ENCODE measurements at regions not wholly inside any gene's neighbourhood (a gene's known extent, or its start where the extent isn't known, plus 50 kb on each side); places are given as distances from the start of the nearest gene placed in this dataset.

DNA sequence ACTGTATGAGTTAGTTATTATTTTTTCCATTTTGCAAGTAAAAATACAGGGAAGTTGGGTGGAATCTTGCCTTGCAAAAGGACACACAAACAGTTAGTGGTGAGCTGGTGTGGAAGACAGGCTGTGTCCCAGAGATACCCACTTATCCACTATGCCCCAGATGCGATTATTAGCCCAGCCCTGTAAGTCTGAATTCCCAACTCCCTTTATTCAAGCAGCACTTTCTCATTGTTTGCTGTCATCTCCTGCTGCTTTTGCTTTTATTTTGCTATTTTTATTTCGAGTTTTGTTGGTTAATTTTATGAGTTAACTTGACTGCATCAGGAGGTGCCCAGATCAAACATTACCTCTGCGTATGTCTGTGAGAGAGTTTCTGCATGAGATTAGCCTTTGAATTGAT, 239.4 kb downstream of the DOK5 start:
- TF ChIP-seq, protein P1, sequence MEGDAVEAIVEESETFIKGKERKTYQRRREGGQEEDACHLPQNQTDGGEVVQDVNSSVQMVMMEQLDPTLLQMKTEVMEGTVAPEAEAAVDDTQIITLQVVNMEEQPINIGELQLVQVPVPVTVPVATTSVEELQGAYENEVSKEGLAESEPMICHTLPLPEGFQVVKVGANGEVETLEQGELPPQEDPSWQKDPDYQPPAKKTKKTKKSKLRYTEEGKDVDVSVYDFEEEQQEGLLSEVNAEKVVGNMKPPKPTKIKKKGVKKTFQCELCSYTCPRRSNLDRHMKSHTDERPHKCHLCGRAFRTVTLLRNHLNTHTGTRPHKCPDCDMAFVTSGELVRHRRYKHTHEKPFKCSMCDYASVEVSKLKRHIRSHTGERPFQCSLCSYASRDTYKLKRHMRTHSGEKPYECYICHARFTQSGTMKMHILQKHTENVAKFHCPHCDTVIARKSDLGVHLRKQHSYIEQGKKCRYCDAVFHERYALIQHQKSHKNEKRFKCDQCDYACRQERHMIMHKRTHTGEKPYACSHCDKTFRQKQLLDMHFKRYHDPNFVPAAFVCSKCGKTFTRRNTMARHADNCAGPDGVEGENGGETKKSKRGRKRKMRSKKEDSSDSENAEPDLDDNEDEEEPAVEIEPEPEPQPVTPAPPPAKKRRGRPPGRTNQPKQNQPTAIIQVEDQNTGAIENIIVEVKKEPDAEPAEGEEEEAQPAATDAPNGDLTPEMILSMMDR (IDR thresholded peaks at IDR 0.05; ENCODE audit: low read depth, low read length) = no peak
- DNase-seq (ENCODE audit: low read depth in 1 of 2, low spot score in 1 of 2) = no peak
- Histone ChIP-seq H3K36me3 (no peaks in the 10 kb centered on the region), H3K27me3 (no peaks in the 10 kb centered on the region), H3K27ac (no peak overlapping the region), H3K4me3 (no peak overlapping the region), H3K4me1 (ENCODE audit: low read depth) (peaks cover 14% of the 10 kb centered on the region), H3K9me3 (ENCODE audit: low read depth) (no peaks in the 10 kb centered on the region)

- peaks cover 14% of the 10 kb centered on the region for H3K4me1 ChIP-seq (ENCODE audit: low read depth)
Measured at GRCh38 chr20:54713727-54714126, 238.3 kb downstream of the DOK5 start.

DNA sequence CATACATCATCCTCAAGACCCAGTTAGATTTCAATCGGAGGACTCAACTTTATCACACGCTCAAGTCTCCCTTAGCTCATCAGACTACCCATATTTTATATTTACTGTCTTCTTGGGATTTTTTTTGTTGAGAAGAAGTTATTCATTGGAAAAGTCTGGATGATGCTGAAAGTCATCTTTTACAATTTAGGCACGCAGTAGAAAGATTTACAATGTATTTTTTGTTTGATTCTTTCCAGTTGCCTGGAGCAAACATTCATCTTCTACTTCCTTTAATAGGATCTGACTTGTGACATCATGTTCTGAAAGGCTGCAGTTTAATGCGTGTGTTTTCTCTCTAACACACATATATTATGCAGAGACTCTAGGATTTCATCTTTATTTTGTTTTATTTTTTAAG, 235.7 kb downstream of the DOK5 start:
- no peaks in the 10 kb centered on the region for H3K36me3 ChIP-seq
- peaks cover 7% of the 10 kb centered on the region for H3K4me1 ChIP-seq (ENCODE audit: low read depth)
- no peak overlapping the region for H3K27ac ChIP-seq
- no peaks in the 10 kb centered on the region for H3K27me3 ChIP-seq
- no peak for DNase-seq (ENCODE audit: low read depth in 1 of 2, low spot score in 1 of 2)
- TF ChIP-seq, protein P1 (IDR thresholded peaks at IDR 0.05; ENCODE audit: low read depth, low read length) = no peak
- H3K4me3 ChIP-seq = no peak overlapping the region
- no peaks in the 10 kb centered on the region for H3K9me3 ChIP-seq (ENCODE audit: low read depth)

More at GRCh38 chr20:54713727-54714126, 238.3 kb downstream of the DOK5 start:
- H3K4me3 ChIP-seq = no peak overlapping the region
- no peaks in the 10 kb centered on the region for H3K27me3 ChIP-seq
- TF ChIP-seq, protein P1 (IDR thresholded peaks at IDR 0.05; ENCODE audit: low read depth, low read length) = no peak
- H3K27ac ChIP-seq = no peak overlapping the region
- no peaks in the 10 kb centered on the region for H3K9me3 ChIP-seq (ENCODE audit: low read depth)
- DNase-seq (ENCODE audit: low read depth in 1 of 2, low spot score in 1 of 2) = no peak
- H3K36me3 ChIP-seq = no peaks in the 10 kb centered on the region

DNA sequence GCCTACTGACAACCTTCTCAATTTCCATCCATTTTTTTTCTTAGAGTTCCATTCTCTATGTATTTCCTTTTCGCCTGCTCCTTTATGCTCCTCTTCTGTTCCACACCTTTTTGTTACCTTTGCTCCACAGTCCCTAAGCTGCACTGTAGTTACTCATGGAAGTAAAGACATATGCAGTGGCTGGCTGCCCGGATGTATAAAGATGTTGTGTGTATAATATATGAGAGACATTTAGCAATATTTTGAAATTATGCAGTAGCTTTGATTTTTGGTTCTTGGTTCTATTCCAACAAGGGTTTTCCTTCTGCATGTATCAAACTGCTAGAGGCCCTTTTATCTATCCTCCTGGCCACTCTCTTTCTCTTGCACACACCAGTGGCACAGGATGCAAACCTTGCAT, 234.9 kb downstream of the DOK5 start:
- Histone ChIP-seq H3K9me3 (ENCODE audit: low read depth) (no peaks in the 10 kb centered on the region), H3K36me3 (no peaks in the 10 kb centered on the region), H3K27me3 (no peaks in the 10 kb centered on the region), H3K4me3 (no peak overlapping the region), H3K27ac (no peak overlapping the region), H3K4me1 (ENCODE audit: low read depth) (no peaks in the 10 kb centered on the region)
- TF ChIP-seq, protein P1 (IDR thresholded peaks at IDR 0.05; ENCODE audit: low read depth, low read length) = no peak
- no peak for DNase-seq (ENCODE audit: low read depth in 1 of 2, low spot score in 1 of 2)

- Histone ChIP-seq H3K4me3 (no peak overlapping the region), H3K27ac (no peak overlapping the region), H3K4me1 (ENCODE audit: low read depth) (no peaks in the 10 kb centered on the region), H3K9me3 (ENCODE audit: low read depth) (no peaks in the 10 kb centered on the region), H3K36me3 (no peaks in the 10 kb centered on the region), H3K27me3 (no peaks in the 10 kb centered on the region)
- DNase-seq (ENCODE audit: low read depth in 1 of 2, low spot score in 1 of 2) = no peak
- TF ChIP-seq, protein P1 (IDR thresholded peaks at IDR 0.05; ENCODE audit: low read depth, low read length) = no peak
Measured at GRCh38 chr20:54708229-54708628, 232.8 kb downstream of the DOK5 start.

- no peaks in the 10 kb centered on the region for H3K4me1 ChIP-seq (ENCODE audit: low read depth)
- no peaks in the 10 kb centered on the region for H3K9me3 ChIP-seq (ENCODE audit: low read depth)
- TF ChIP-seq, protein P1 (IDR thresholded peaks at IDR 0.05; ENCODE audit: low read depth, low read length) = no peak
- H3K4me3 ChIP-seq = no peak overlapping the region
- no peak overlapping the region for H3K27ac ChIP-seq
- H3K36me3 ChIP-seq = no peaks in the 10 kb centered on the region
- no peak for DNase-seq (ENCODE audit: low read depth in 1 of 2, low spot score in 1 of 2)
- H3K27me3 ChIP-seq = no peaks in the 10 kb centered on the region
Measured at GRCh38 chr20:54707801-54708200, 232.4 kb downstream of the DOK5 start.
